Neural cell (in vitro differentiated cells): ENCODE measurements at regions not wholly inside any gene's neighbourhood (a gene's known extent, or its start where the extent isn't known, plus 50 kb on each side); places are given as distances from the start of the nearest gene placed in this dataset.

Experiments
- H2AFZ ChIP-seq: fragments of 200-600, 300-800 bp; sonication (generic), shearing (Covaris generic); 2 replicates; pipeline ENCODE4 v1.6.0; 2014; ENCODE audit warnings: low read depth, mild to moderate bottlenecking, antibody characterized with exemption, low read length, moderate library complexity
- H3F3A ChIP-seq: fragments of 200-600 bp; shearing (Covaris generic); 2 replicates; pipeline ENCODE4 v1.6.1; 2016; ENCODE audit warnings: mild to moderate bottlenecking, moderate library complexity, mixed read lengths, antibody characterized with exemption, low read length; ENCODE audit not compliant: insufficient read depth, poor library complexity, severe bottlenecking
- H3K27ac ChIP-seq: fragments of 200-600, 300-800 bp; sonication (generic), shearing (Covaris generic); 2 replicates; pipeline ENCODE4 v1.5.1; 2014; ENCODE audit warnings: mild to moderate bottlenecking, low read length, moderate library complexity
- H3K27me3 ChIP-seq: fragments of 300-800, 200-600 bp; sonication (generic), shearing (Covaris generic); 2 replicates; pipeline ENCODE4 v1.6.0; 2014; ENCODE audit warnings: mild to moderate bottlenecking, low read depth, low read length, moderate library complexity; ENCODE audit not compliant: insufficient read depth
- H3K36me3 ChIP-seq: fragments of 300-800, 200-600 bp; sonication (generic), shearing (Covaris generic); 2 replicates; pipeline ENCODE4 v1.5.1; 2014; ENCODE audit warnings: mild to moderate bottlenecking, antibody characterized with exemption, low read length, moderate library complexity; ENCODE audit not compliant: insufficient read depth
- H3K4me2 ChIP-seq: fragments of 300-800, 200-600 bp; sonication (generic), shearing (Covaris generic); 2 replicates; pipeline ENCODE4 v1.6.0; 2014; ENCODE audit warnings: mild to moderate bottlenecking, low read length
- H3K4me3 ChIP-seq: fragments of 300-800, 200-600 bp; sonication (generic), shearing (Covaris generic); 2 replicates; pipeline ENCODE4 v1.5.1; 2014; ENCODE audit warnings: mild to moderate bottlenecking, low read length, moderate library complexity
- H3K79me2 ChIP-seq: fragments of 200-600 bp; shearing (Covaris generic); replicated peaks from 2 replicates; pipeline ENCODE4 v1.6.0; 2014; ENCODE audit warnings: mild to moderate bottlenecking, low read length, moderate library complexity; ENCODE audit not compliant: insufficient read depth
- H3K9ac ChIP-seq: fragments of 300-800, 200-600 bp; sonication (generic), shearing (Covaris generic); 2 replicates; pipeline ENCODE4 v1.6.1; 2016; ENCODE audit warnings: mild to moderate bottlenecking, low read length, mixed read lengths
- H3K9me2 ChIP-seq: fragments of 200-600 bp; shearing (Covaris generic); 2 replicates; pipeline ENCODE4 v1.6.1; 2016; ENCODE audit warnings: mild to moderate bottlenecking, low read length, mixed read lengths; ENCODE audit not compliant: insufficient read depth
- H3K9me3 ChIP-seq: fragments of 200-600, 300-800 bp; sonication (generic), shearing (Covaris generic); 2 replicates; pipeline ENCODE4 v1.6.1; 2016; ENCODE audit warnings: mild to moderate bottlenecking, mixed run types, low read length, moderate library complexity, mixed read lengths
- H4K20me1 ChIP-seq: fragments of 200-600 bp; shearing (Covaris generic); 2 replicates; pipeline ENCODE4 v1.6.1; 2016; ENCODE audit warnings: mild to moderate bottlenecking, mixed run types; ENCODE audit not compliant: insufficient read depth
- CTCF ChIP-seq: fragments of 450-650 bp; IDR thresholded peaks from 2 replicates; pipeline ENCODE4 v1.5.1; 2014; ENCODE audit warnings: antibody characterized with exemption, mild to moderate bottlenecking, moderate library complexity; ENCODE audit not compliant: poor library complexity, severe bottlenecking
- EP300 ChIP-seq: fragments of 450-650 bp; conservative IDR thresholded peaks from 2 replicates; pipeline ENCODE4 v1.6.1; 2014; ENCODE audit warnings: antibody characterized with exemption, mild to moderate bottlenecking, moderate library complexity; ENCODE audit not compliant: poor library complexity, severe bottlenecking
- EZH2 ChIP-seq: fragments of 200-600, 300-800 bp; shearing (Covaris generic), sonication (generic); IDR thresholded peaks from 2 replicates; pipeline ENCODE4 v1.6.1; 2014; ENCODE audit warnings: antibody characterized with exemption, low read length, borderline replicate concordance, mild to moderate bottlenecking; ENCODE audit not compliant: insufficient read depth, poor library complexity, severe bottlenecking
- MXI1 ChIP-seq: fragments of 450-650 bp; conservative IDR thresholded peaks from 2 replicates; pipeline ENCODE4 v1.6.1; 2014; ENCODE audit warnings: antibody characterized with exemption, mild to moderate bottlenecking; ENCODE audit not compliant: poor library complexity, severe bottlenecking
- POLR2AphosphoS5 ChIP-seq: IDR thresholded peaks from 2 replicates; pipeline ENCODE4 v1.6.1; 2012
- RAD21 ChIP-seq: fragments of 450-650 bp; conservative IDR thresholded peaks from 2 replicates; pipeline ENCODE4 v1.6.1; 2014; ENCODE audit warnings: antibody characterized with exemption, mild to moderate bottlenecking, moderate library complexity
- REST ChIP-seq: IDR thresholded peaks from 2 replicates; pipeline ENCODE4 v1.6.1; 2012; ENCODE audit warnings: borderline replicate concordance
- SMC3 ChIP-seq: fragments of 450-650 bp; conservative IDR thresholded peaks from 2 replicates; pipeline ENCODE4 v1.6.1; 2014; ENCODE audit warnings: antibody characterized with exemption, mild to moderate bottlenecking, moderate library complexity; ENCODE audit not compliant: poor library complexity
- TAF1 ChIP-seq: IDR thresholded peaks from 2 replicates; pipeline ENCODE4 v1.6.1; 2012; ENCODE audit warnings: low read depth

- TF ChIP-seq MXI1 (no peak), EZH2 (no peak), EP300 (no peak), SMC3 (no peak), RAD21 (no peak), REST (no peak), CTCF (no peak), TAF1 (no peak), POLR2AphosphoS5 (no peak)
Observed at GRCh38 chr16:86221085-86221484, 289.2 kb upstream of the FOXF1 start.

GRCh38 chr16:86222547-86222946 lies 287.8 kb upstream of the FOXF1 start:
- Histone ChIP-seq H3K27ac (no peak overlapping the region), H3K9ac (no peak overlapping the region), H3K36me3 (no peaks in the 10 kb centered on the region), H2AFZ (no peak overlapping the region), H3K4me3 (no peak overlapping the region), H3K9me2 (no peaks in the 10 kb centered on the region), H3K4me2 (no peak overlapping the region), H4K20me1 (no peaks in the 10 kb centered on the region), H3K9me3 (no peaks in the 10 kb centered on the region), H3K27me3 (no peaks in the 10 kb centered on the region), H3F3A (no peaks in the 10 kb centered on the region), H3K79me2 (no peaks in the 10 kb centered on the region)
- TF ChIP-seq EP300 = no peak
- no peak for TF ChIP-seq TAF1
- TF ChIP-seq RAD21 = no peak
- no peak for TF ChIP-seq POLR2AphosphoS5
- TF ChIP-seq REST = no peak
- no peak for TF ChIP-seq MXI1
- no peak for TF ChIP-seq EZH2
- TF ChIP-seq SMC3 = no peak
- TF ChIP-seq CTCF = no peak

More at GRCh38 chr16:86221085-86221484, 289.2 kb upstream of the FOXF1 start:
- H3K4me2 ChIP-seq = no peak overlapping the region
- no peaks in the 10 kb centered on the region for H3K36me3 ChIP-seq
- H3K27me3 ChIP-seq = no peaks in the 10 kb centered on the region
- H2AFZ ChIP-seq = no peak overlapping the region
- H3K9me3 ChIP-seq = no peaks in the 10 kb centered on the region
- no peaks in the 10 kb centered on the region for H3F3A ChIP-seq
- H3K9ac ChIP-seq = no peak overlapping the region
- H3K79me2 ChIP-seq = no peaks in the 10 kb centered on the region
- no peaks in the 10 kb centered on the region for H4K20me1 ChIP-seq
- no peaks in the 10 kb centered on the region for H3K9me2 ChIP-seq
- no peak overlapping the region for H3K4me3 ChIP-seq
- no peak overlapping the region for H3K27ac ChIP-seq
